Prostate gland (tissue), 2 donors: ENCODE measurements at regions not wholly inside any gene's neighbourhood (a gene's known extent, or its start where the extent isn't known, plus 50 kb on each side); places are given as distances from the start of the nearest gene placed in this dataset.

Experiments
- CTCF ChIP-seq, 4 experiments: fragments of 200-600 bp in 2 of 4; fragments of 450-650 bp in 2 of 4; sonication (generic) in 2 of 4; IDR thresholded peaks; 1 replicate in 3 of 4; 2 replicates in 1 of 4; pipeline ENCODE4 v1.5.1; 2016 to 2019; ENCODE audit warnings: antibody characterized with exemption in 4 of 4, mild to moderate bottlenecking in 2 of 4, moderate library complexity in 2 of 4
- POLR2A ChIP-seq: fragments of 450-650 bp; IDR thresholded peaks from one replicate; pipeline ENCODE4 v1.6.1; 2016; ENCODE audit warnings: antibody characterized with exemption, mild to moderate bottlenecking
- POLR2AphosphoS5 ChIP-seq: sonication (generic); formaldehyde crosslinking; IDR thresholded peaks from one replicate; pipeline ENCODE4 v1.6.1; 2017; ENCODE audit warnings: antibody characterized with exemption

- TF ChIP-seq CTCF (IDR thresholded peaks at IDR 0.05) (no peak), POLR2A (no peak), POLR2AphosphoS5 (no peak)
Measured at GRCh38 chr9:86775718-86776117, 171.6 kb downstream of the GAS1 start.
